Caco-2 (cell line): ENCODE measurements at regions not wholly inside any gene's neighbourhood (a gene's known extent, or its start where the extent isn't known, plus 50 kb on each side); places are given as distances from the start of the nearest gene placed in this dataset.

Source experiments
- BruUV-seq: library from RNA; stranded (reverse); fragments of 400-500 nt; replicated peaks from 2 replicates; lab custom pipeline; 2021; lab: Mats Ljungman, UMichigan
- CTCF ChIA-PET: fragments of 300-600 bp; sonication (Branson Sonifier 250); formaldehyde crosslinking; loops from one replicate; lab custom pipeline; 2022; ENCODE audit warnings: antibody characterized with exemption; lab: Charles Lee
- POLR2A ChIA-PET: fragments of 300-600 bp; sonication (Branson Sonifier 250); formaldehyde crosslinking; loops from one replicate; lab custom pipeline; 2022; ENCODE audit warnings: antibody characterized with exemption; lab: Charles Lee
- DNase-seq, 2 experiments: peaks; one replicate each; pipeline versions ENCODE4 v3.0.0 to v3.0.0-alpha.2; 2020 to 2022
- H3K27me3 ChIP-seq: replicated peaks from 2 replicates; pipeline ENCODE4 v1.6.0; 2011; ENCODE audit warnings: low read length; ENCODE audit not compliant: control insufficient read depth, insufficient read depth
- H3K36me3 ChIP-seq: 2 replicates; pipeline ENCODE4 v1.5.1; 2011; ENCODE audit warnings: low read length; ENCODE audit not compliant: control insufficient read depth, insufficient read depth
- H3K4me1 ChIP-seq: fragments of 250-450 bp; sonication (Bioruptor Pico); 2 replicates; pipeline ENCODE4 v1.5.1; 2020; ENCODE audit warnings: mild to moderate bottlenecking
- H3K4me3 ChIP-seq: 2 replicates; pipeline ENCODE4 v1.5.1; 2011; ENCODE audit warnings: low read depth, mild to moderate bottlenecking, control low read depth, low read length
- H3K9me3 ChIP-seq: fragments of 250-450 bp; sonication (Bioruptor Pico); 2 replicates; pipeline ENCODE4 v1.5.1; 2020; ENCODE audit warnings: mild to moderate bottlenecking, moderate library complexity
- H3K27ac Mint-ChIP-seq: one replicate; pipeline ENCODE4 v1.8.0; 2022; ENCODE audit warnings: mixed read lengths; ENCODE audit not compliant: unreplicated experiment
- H3K27me3 Mint-ChIP-seq: one replicate; pipeline ENCODE4 v1.8.0; 2022; ENCODE audit warnings: mixed read lengths; ENCODE audit not compliant: insufficient read depth, unreplicated experiment
- H3K36me3 Mint-ChIP-seq: one replicate; pipeline ENCODE4 v1.8.0; 2022; ENCODE audit warnings: mild to moderate bottlenecking, mixed read lengths; ENCODE audit not compliant: insufficient read depth, unreplicated experiment
- H3K4me1 Mint-ChIP-seq: one replicate; pipeline ENCODE4 v1.8.0; 2022; ENCODE audit warnings: low read depth, mixed read lengths; ENCODE audit not compliant: unreplicated experiment
- H3K4me3 Mint-ChIP-seq: one replicate; pipeline ENCODE4 v1.8.0; 2022; ENCODE audit warnings: mild to moderate bottlenecking, moderate library complexity, mixed read lengths; ENCODE audit not compliant: unreplicated experiment
- H3K9me3 Mint-ChIP-seq: one replicate; pipeline ENCODE4 v1.8.0; 2022; ENCODE audit warnings: mixed read lengths; ENCODE audit not compliant: unreplicated experiment
- CTCF ChIP-seq, 2 experiments: fragments of 200-600 bp in 1 of 2; IDR thresholded peaks; 1 replicate in 1 of 2; 2 replicates in 1 of 2; pipeline versions ENCODE4 v1.5.1 to v1.8.0; 2011 to 2022; ENCODE audit warnings: antibody characterized with exemption in 1 of 2, control low read depth in 1 of 2, inconsistent platforms in 1 of 2, low read depth in 1 of 2, low read length in 1 of 2, mild to moderate bottlenecking in 1 of 2, moderate library complexity in 1 of 2; ENCODE audit not compliant: insufficient read depth in 1 of 2, severe bottlenecking in 1 of 2, unreplicated experiment in 1 of 2
- intact Hi-C: fragments of 100-400 bp; cut with micrococcal nuclease; formaldehyde crosslinking; loops from one replicate; pipeline ENCODE4 v1.10.0; 2022; ENCODE audit not compliant: unreplicated experiment

- peaks cover 10% of the 10 kb centered on the region for H3K9me3 Mint-ChIP-seq
- Histone ChIP-seq H3K4me1 (no peaks in the 10 kb centered on the region), H3K27me3 (no peaks in the 10 kb centered on the region), H3K9me3 (no peaks in the 10 kb centered on the region), H3K4me3 (no peak overlapping the region), H3K36me3 (no peaks in the 10 kb centered on the region)
- intact Hi-C loops = no loop called here
- ChIA-PET CTCF (no interaction called here), POLR2A (no interaction called here)
- TF ChIP-seq CTCF (IDR thresholded peaks at IDR 0.05; ENCODE audit: insufficient read depth in 1 of 2, low read depth in 1 of 2, low read length in 1 of 2, severe bottlenecking in 1 of 2, unreplicated experiment in 1 of 2) = no peak
- no peak for DNase-seq
- H3K36me3 Mint-ChIP-seq = no peaks in the 10 kb centered on the region
- H3K4me3 Mint-ChIP-seq = no peak overlapping the region
- H3K27ac Mint-ChIP-seq = no peak overlapping the region
- no TSS peak for BruUV-seq
- H3K27me3 Mint-ChIP-seq = peaks cover 12% of the 10 kb centered on the region
- no peaks in the 10 kb centered on the region for H3K4me1 Mint-ChIP-seq
Measured at GRCh38 chr22:48173773-48174160, 1411.3 kb downstream of the TBC1D22A start.

- no TSS peak for BruUV-seq
- DNase-seq = no peak
- Histone ChIP-seq H3K9me3 (no peaks in the 10 kb centered on the region), H3K36me3 (no peaks in the 10 kb centered on the region), H3K4me3 (no peak overlapping the region), H3K27me3 (no peaks in the 10 kb centered on the region), H3K4me1 (no peaks in the 10 kb centered on the region)
- ChIA-PET POLR2A (no interaction called here), CTCF (no interaction called here)
- Mint-ChIP-seq H3K36me3 (no peaks in the 10 kb centered on the region), H3K27me3 (peaks cover 12% of the 10 kb centered on the region), H3K4me3 (no peak overlapping the region), H3K4me1 (no peaks in the 10 kb centered on the region), H3K9me3 (peaks cover 10% of the 10 kb centered on the region), H3K27ac (no peak overlapping the region)
- intact Hi-C loops = no loop called here
- TF ChIP-seq CTCF (IDR thresholded peaks at IDR 0.05; ENCODE audit: insufficient read depth in 1 of 2, low read depth in 1 of 2, low read length in 1 of 2, severe bottlenecking in 1 of 2, unreplicated experiment in 1 of 2) = no peak
Measured at GRCh38 chr22:48173061-48173772, 1410.8 kb downstream of the TBC1D22A start.

GRCh38 chr22:48171271-48171691 is 1408.8 kb downstream of the TBC1D22A start:
- H3K4me1 Mint-ChIP-seq = no peaks in the 10 kb centered on the region
- TF ChIP-seq CTCF (IDR thresholded peaks at IDR 0.05; ENCODE audit: insufficient read depth in 1 of 2, low read depth in 1 of 2, low read length in 1 of 2, severe bottlenecking in 1 of 2, unreplicated experiment in 1 of 2) = no peak
- no peaks in the 10 kb centered on the region for H3K9me3 ChIP-seq
- POLR2A ChIA-PET = no interaction called here
- CTCF ChIA-PET = no interaction called here
- no TSS peak for BruUV-seq
- no peaks in the 10 kb centered on the region for H3K36me3 ChIP-seq
- intact Hi-C loops = no loop called here
- no peak overlapping the region for H3K27ac Mint-ChIP-seq
- H3K4me3 Mint-ChIP-seq = no peak overlapping the region
- no peaks in the 10 kb centered on the region for H3K36me3 Mint-ChIP-seq
- H3K4me3 ChIP-seq = no peak overlapping the region
- no peaks in the 10 kb centered on the region for H3K27me3 ChIP-seq
- peaks cover 3% of the 10 kb centered on the region for H3K27me3 Mint-ChIP-seq
- DNase-seq = no peak
- H3K9me3 Mint-ChIP-seq = peaks cover 7% of the 10 kb centered on the region
- no peaks in the 10 kb centered on the region for H3K4me1 ChIP-seq
